Lower leg skin (tissue), 4 donors: ENCODE measurements at regions not wholly inside any gene's neighbourhood (a gene's known extent, or its start where the extent isn't known, plus 50 kb on each side); places are given as distances from the start of the nearest gene placed in this dataset.

Experiments used
- DNase-seq, 2 donors: peaks; one replicate each; pipeline ENCODE4 v3.0.0-alpha.2; 2019; ENCODE audit warnings: low spot score in 2 of 2
- H3K4me3 ChIP-seq: fragments of 200-600 bp; sonication (generic); 2 replicates; pipeline ENCODE4 v1.5.1; 2017; ENCODE audit warnings: mild to moderate bottlenecking, low read depth; ENCODE audit not compliant: poor library complexity, severe bottlenecking
- CTCF ChIP-seq, 3 donors: fragments of 450-650 bp; IDR thresholded peaks; one replicate each; pipeline ENCODE4 v1.5.1; 2016; ENCODE audit warnings: antibody characterized with exemption in 3 of 3, mild to moderate bottlenecking in 3 of 3, moderate library complexity in 2 of 3
- POLR2A ChIP-seq, 2 donors: fragments of 450-650 bp; IDR thresholded peaks; one replicate each; pipeline ENCODE4 v1.6.1; 2016 to 2017; ENCODE audit warnings: antibody characterized with exemption in 2 of 2, mild to moderate bottlenecking in 1 of 2, moderate library complexity in 1 of 2
- WGBS, 2 donors: methylation state at CpG; one replicate each; pipeline ENCODE4 v1.1.5; 2018; 5-methylcytosine and 5-hydroxymethylcytosine counted together
- intact Hi-C: fragments of 100-400 bp; cut with DNase I; formaldehyde crosslinking; loops from one replicate; pipeline ENCODE4 v1.15.0; 2023; ENCODE audit warnings: low total_unique reads

GRCh38 chr16:35506018-35506897, 2046.8 kb downstream of the TP53TG3F start:
- no peak overlapping the region for H3K4me3 ChIP-seq
- DNase-seq: no peak
- WGBS, 2 donors: 57 to 66% methylated on average over 50 to 51 of the region's 51 CpGs
- intact Hi-C loops: no loop called here
- TF ChIP-seq POLR2A (IDR thresholded peaks at IDR 0.05) (no peak), CTCF (IDR thresholded peaks at IDR 0.05) (no peak)

GRCh38 chr16:35506898-35507194, 2047.4 kb downstream of the TP53TG3F start:
- no peak for DNase-seq
- intact Hi-C loops: no loop called here
- 59 to 63% methylated on average over 16 of the region's 16 CpGs for WGBS, 2 donors
- TF ChIP-seq POLR2A (IDR thresholded peaks at IDR 0.05): no peak
- TF ChIP-seq CTCF (IDR thresholded peaks at IDR 0.05): no peak
- H3K4me3 ChIP-seq: no peak overlapping the region

- intact Hi-C loops: no loop called here
These were observed 2051.3 kb downstream of the TP53TG3F start for GRCh38 chr16:35510701-35511100.

GRCh38 chr16:35516551-35516950, 2057.1 kb downstream of the TP53TG3F start:
- no peak for DNase-seq
- no peak overlapping the region for H3K4me3 ChIP-seq
- TF ChIP-seq CTCF (IDR thresholded peaks at IDR 0.05): no peak
- no peak for TF ChIP-seq POLR2A (IDR thresholded peaks at IDR 0.05)
- intact Hi-C loops: no loop called here

More at GRCh38 chr16:35510701-35511100, 2051.3 kb downstream of the TP53TG3F start:
- TF ChIP-seq POLR2A (IDR thresholded peaks at IDR 0.05) (no peak), CTCF (IDR thresholded peaks at IDR 0.05) (no peak)
- no peak overlapping the region for H3K4me3 ChIP-seq
- WGBS, 2 donors: 23 to 24% methylated on average over 1 of the region's 1 CpG
- no peak for DNase-seq

GRCh38 chr16:35516971-35517370, 2057.6 kb downstream of the TP53TG3F start:
- no peak for TF ChIP-seq POLR2A (IDR thresholded peaks at IDR 0.05)
- TF ChIP-seq CTCF (IDR thresholded peaks at IDR 0.05): no peak
- H3K4me3 ChIP-seq: no peak overlapping the region
- intact Hi-C loops: no loop called here
- 67 to 72% methylated on average over 8 of the region's 8 CpGs for WGBS, 2 donors
- no peak for DNase-seq

- intact Hi-C loops: no loop called here
- H3K4me3 ChIP-seq: no peak overlapping the region
- no peak for DNase-seq
- TF ChIP-seq POLR2A (IDR thresholded peaks at IDR 0.05): no peak
- TF ChIP-seq CTCF (IDR thresholded peaks at IDR 0.05): no peak
These were observed 2064.6 kb downstream of the TP53TG3F start for GRCh38 chr16:35523991-35524390.
